Small intestine (tissue), 7 donors: ENCODE measurements at regions not wholly inside any gene's neighbourhood (a gene's known extent, or its start where the extent isn't known, plus 50 kb on each side); places are given as distances from the start of the nearest gene placed in this dataset.
"Not testable (repeated sequence)": the region's sequence is repeated elsewhere in the genome, so short reads cannot be mapped to it uniquely, and the experiment has no call there.

ENCODE experiments used
- DNase-seq, 2 donors: peaks; one replicate each; pipeline versions ENCODE4 v3.0.0 to v3.0.0-alpha.2; 2013
- FAIRE-seq: peaks from 2 replicates; lab custom pipeline; 2012; peaks lifted over from hg19 to GRCh38; lab: Jason Lieb, UNC
- H3K27ac ChIP-seq, 3 donors: one replicate each; pipeline ENCODE4 v1.5.1; 2013; ENCODE audit warnings: low read length in 2 of 3, mild to moderate bottlenecking in 2 of 3, control low read depth in 1 of 3, inconsistent platforms in 1 of 3, low read depth in 1 of 3, moderate library complexity in 1 of 3
- H3K27me3 ChIP-seq, 3 donors: one replicate each; pipeline ENCODE4 v1.6.1; 2013; ENCODE audit warnings: low read length in 3 of 3, inconsistent platforms in 1 of 3; ENCODE audit not compliant: control insufficient read depth in 3 of 3, insufficient read depth in 3 of 3
- H3K36me3 ChIP-seq, 3 donors: one replicate each; pipeline ENCODE4 v1.6.1; 2013; ENCODE audit warnings: low read length in 3 of 3, inconsistent platforms in 1 of 3, low read depth in 1 of 3, mild to moderate bottlenecking in 1 of 3, moderate library complexity in 1 of 3; ENCODE audit not compliant: control insufficient read depth in 3 of 3, insufficient read depth in 2 of 3
- H3K4me1 ChIP-seq, 3 donors: one replicate each; pipeline ENCODE4 v1.6.1; 2013; ENCODE audit warnings: low read length in 2 of 3, inconsistent platforms in 1 of 3, low read depth in 1 of 3, mild to moderate bottlenecking in 1 of 3, moderate library complexity in 1 of 3; ENCODE audit not compliant: control insufficient read depth in 3 of 3, insufficient read depth in 2 of 3
- H3K4me3 ChIP-seq, 3 donors: one replicate each; pipeline ENCODE4 v1.5.1; 2013; ENCODE audit warnings: low read length in 3 of 3, control low read depth in 1 of 3, inconsistent platforms in 1 of 3, low read depth in 1 of 3, mild to moderate bottlenecking in 1 of 3, moderate library complexity in 1 of 3
- H3K9me3 ChIP-seq, 2 donors: one replicate each; pipeline ENCODE4 v1.6.1; 2013; ENCODE audit warnings: low read depth in 1 of 2, low read length in 1 of 2; ENCODE audit not compliant: control insufficient read depth in 2 of 2, insufficient read depth in 1 of 2
- WGBS, 3 donors: extraction: QIAGEN DNeasy Blood & Tissue Kit; methylation state at CpG; one replicate each; pipeline ENCODE4 v1.1.7; 2013; 5-methylcytosine and 5-hydroxymethylcytosine counted together
- donor health status: healthy with polysubstance abuse.
- donor health status: control.
- donor health status: control.
- donor health status: Bipolar disorder and iron deficiency.
- donor health status: healthy.

DNA sequence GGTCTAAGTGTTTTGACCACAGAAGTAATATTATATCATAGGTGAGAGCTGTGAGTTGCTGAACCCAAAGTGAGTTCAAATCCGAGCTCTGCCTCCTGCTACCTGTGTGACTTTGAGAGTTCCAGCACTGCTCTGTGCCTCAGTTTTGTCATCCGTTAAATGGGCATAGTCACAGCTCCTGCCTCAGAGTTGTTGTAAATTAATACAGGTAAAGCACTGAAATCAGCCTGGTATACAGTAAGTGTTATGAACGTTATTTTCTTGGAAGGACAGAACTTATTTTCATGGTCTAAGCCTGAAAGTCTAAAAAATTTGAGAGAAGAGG lies 65.4 kb upstream of the ZNF195 start:
- not testable (repeated sequence) for H3K4me1 ChIP-seq, H3K4me3 ChIP-seq, H3K27ac ChIP-seq, H3K36me3 ChIP-seq, H3K9me3 ChIP-seq, DNase-seq, FAIRE-seq, H3K27me3 ChIP-seq
- WGBS, 3 donors = 67 to 82% (median 76%) methylated on average over 2 to 3 of the region's 3 CpGs

DNA sequence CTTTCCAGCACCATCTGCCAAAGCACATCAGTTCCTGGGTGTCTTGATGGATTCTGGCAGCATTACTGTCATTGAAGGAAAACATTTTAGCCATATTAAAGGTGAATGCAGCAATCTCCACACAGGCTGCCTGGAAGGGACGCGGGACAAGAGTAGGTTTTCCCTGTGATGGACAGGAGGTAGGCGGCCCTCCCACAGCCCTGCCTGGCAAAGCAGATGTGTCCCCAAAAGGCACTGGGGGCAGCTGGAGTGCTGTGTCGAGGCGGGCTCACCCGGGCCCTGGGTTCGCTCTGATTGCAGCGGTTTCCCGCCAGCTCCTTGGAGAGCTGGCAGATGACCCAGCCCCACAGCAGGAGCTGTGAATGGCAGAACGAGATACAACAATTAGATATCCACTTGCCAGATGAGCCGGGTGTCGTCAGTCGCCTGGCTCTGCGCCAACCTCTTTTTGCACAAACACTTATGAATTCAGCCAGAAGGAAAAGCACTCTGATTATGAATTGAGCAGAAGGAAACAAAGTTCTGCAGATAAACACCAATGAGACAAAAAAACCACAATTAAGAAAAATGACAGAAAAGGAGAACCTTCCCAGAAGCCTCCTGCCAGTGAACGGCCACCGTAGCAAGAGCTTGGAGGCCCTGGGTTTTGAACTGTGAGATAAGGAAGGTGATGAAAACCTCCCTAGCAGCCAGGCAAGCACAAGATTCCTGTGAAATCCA lies 64.9 kb upstream of the ZNF195 start:
- H3K27ac ChIP-seq, H3K4me3 ChIP-seq, H3K9me3 ChIP-seq, DNase-seq, H3K27me3 ChIP-seq, FAIRE-seq, H3K4me1 ChIP-seq, H3K36me3 ChIP-seq: not testable (repeated sequence)
- WGBS, 3 donors = 11 to 13% (median 12%) methylated on average over 12 to 16 of the region's 16 CpGs

GRCh38 chr11:3437441-3437840 lies 58.5 kb upstream of the ZNF195 start:
- not testable (repeated sequence) for FAIRE-seq, H3K27me3 ChIP-seq, H3K4me1 ChIP-seq, H3K4me3 ChIP-seq, DNase-seq, H3K9me3 ChIP-seq, H3K36me3 ChIP-seq, H3K27ac ChIP-seq
- WGBS, 3 donors = 72 to 85% (median 78%) methylated on average over 14 of the region's 14 CpGs

DNA sequence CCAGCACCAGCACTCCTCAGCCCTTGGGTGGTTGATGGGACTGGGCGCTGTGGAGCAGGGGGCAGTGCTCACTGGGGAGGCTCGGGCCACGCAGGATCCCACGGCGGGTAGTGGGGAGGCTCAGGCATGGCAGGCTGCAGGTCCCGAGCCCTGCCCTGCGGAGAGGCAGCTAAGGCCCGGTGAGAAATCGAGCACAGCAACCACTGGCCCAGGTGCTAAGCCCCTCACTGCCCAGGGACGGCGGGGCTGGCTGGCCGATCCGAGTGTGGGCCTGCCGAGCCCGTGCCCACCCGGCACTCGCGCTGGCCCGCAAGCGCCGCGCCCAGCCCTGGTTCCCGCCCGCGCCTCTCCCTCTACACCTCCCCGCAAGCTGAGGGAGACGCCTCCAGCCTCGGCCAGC lies 56.0 kb upstream of the ZNF195 start:
- Histone ChIP-seq H3K27ac (no peak overlapping the region), H3K4me3 (no peak overlapping the region), H3K27me3 (no peaks in the 10 kb centered on the region), H3K36me3 (no peaks in the 10 kb centered on the region), H3K4me1 (no peaks in the 10 kb centered on the region), H3K9me3 (no peaks in the 10 kb centered on the region)
- no peak for DNase-seq
- no peak for FAIRE-seq
- 95 to 98% (median 97%) methylated on average over 26 to 28 of the region's 28 CpGs for WGBS, 3 donors

- not testable (repeated sequence) for H3K9me3 ChIP-seq, DNase-seq, H3K27me3 ChIP-seq, H3K4me3 ChIP-seq, H3K4me1 ChIP-seq, H3K36me3 ChIP-seq, FAIRE-seq, H3K27ac ChIP-seq
- 13 to 21% (median 19%) methylated on average over 6 of the region's 6 CpGs for WGBS, 3 donors
These were observed 50.2 kb upstream of the ZNF195 start for GRCh38 chr11:3429191-3429590.
